ENCODE measurements at regions not wholly inside any gene's neighbourhood (a gene's known extent, or its start where the extent isn't known, plus 50 kb on each side); places are given as distances from the start of the nearest gene placed in this dataset.

- Histone ChIP-seq H3K79me2 (ENCODE audit: low read length) (no peaks in the 10 kb centered on the region), H3K27ac (ENCODE audit: low read length) (no peak overlapping the region), H3K36me3 (ENCODE audit: insufficient read depth, low read length) (no peaks in the 10 kb centered on the region), H4K20me1 (ENCODE audit: insufficient read depth, low read depth, low read length) (no peaks in the 10 kb centered on the region), H3K4me1 (ENCODE audit: low read length) (no peaks in the 10 kb centered on the region), H3K9me2 (replicated peaks; ENCODE audit: insufficient read depth, low read length) (no peaks in the 10 kb centered on the region), H3K4me2 (ENCODE audit: low read depth, low read length, poor library complexity, severe bottlenecking) (no peak overlapping the region), H3K27me3 (ENCODE audit: low read length) (no peaks in the 10 kb centered on the region), H3K4me3 (ENCODE audit: low read length) (no peak overlapping the region; the same call in 1 of the 2 replicates), H3K9me3 (ENCODE audit: low read length) (peaks cover 66% of the 10 kb centered on the region), H3K9ac (ENCODE audit: low read length) (no peak overlapping the region), H2AFZ (ENCODE audit: low read length) (no peak overlapping the region)
- no peak for DNase-seq
Observed at GRCh38 chr11:97641988-97642387, 1252.2 kb downstream of the JRKL start.

GRCh38 chr11:97645736-97646135 is 1255.9 kb downstream of the JRKL start:
- no peak overlapping the region for H3K4me3 ChIP-seq (ENCODE audit: low read length)
- no peaks in the 10 kb centered on the region for H4K20me1 ChIP-seq (ENCODE audit: insufficient read depth, low read depth, low read length)
- no peaks in the 10 kb centered on the region for H3K36me3 ChIP-seq (ENCODE audit: insufficient read depth, low read length)
- H3K4me2 ChIP-seq (ENCODE audit: low read depth, low read length, poor library complexity, severe bottlenecking) = no peak overlapping the region
- no peaks in the 10 kb centered on the region for H3K27me3 ChIP-seq (ENCODE audit: low read length)
- no peak overlapping the region for H3K27ac ChIP-seq (ENCODE audit: low read length)
- no peak overlapping the region for H2AFZ ChIP-seq (ENCODE audit: low read length)
- no peaks in the 10 kb centered on the region for H3K79me2 ChIP-seq (ENCODE audit: low read length)
- no peak for DNase-seq
- peaks cover 64% of the 10 kb centered on the region for H3K9me3 ChIP-seq (ENCODE audit: low read length)
- H3K4me1 ChIP-seq (ENCODE audit: low read length) = no peaks in the 10 kb centered on the region
- H3K9ac ChIP-seq (ENCODE audit: low read length) = no peak overlapping the region
- H3K9me2 ChIP-seq (replicated peaks; ENCODE audit: insufficient read depth, low read length) = no peaks in the 10 kb centered on the region

DNA sequence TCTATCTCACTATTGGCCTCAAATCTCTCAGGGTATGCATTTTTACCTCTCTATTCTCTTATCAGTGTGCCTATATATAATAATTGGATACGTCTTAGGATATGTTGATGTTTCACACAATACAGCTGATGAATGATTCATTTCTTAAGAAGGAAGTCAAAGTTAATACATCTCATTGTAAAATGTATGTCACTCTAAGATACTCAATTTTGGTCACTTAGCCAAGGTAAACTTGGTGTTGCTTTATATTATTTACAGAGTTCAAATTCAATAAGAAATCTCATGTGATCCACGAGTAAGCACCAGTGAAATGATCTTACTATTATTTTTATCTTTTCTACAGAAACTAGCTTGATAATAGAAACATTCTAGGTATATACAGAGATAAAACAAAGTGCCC is 1266.5 kb downstream of the JRKL start:
- Histone ChIP-seq H3K27ac (ENCODE audit: low read length) (no peak overlapping the region), H2AFZ (ENCODE audit: low read length) (no peak overlapping the region), H3K9ac (ENCODE audit: low read length) (no peak overlapping the region), H4K20me1 (ENCODE audit: insufficient read depth, low read depth, low read length) (no peaks in the 10 kb centered on the region), H3K27me3 (ENCODE audit: low read length) (no peaks in the 10 kb centered on the region), H3K9me3 (ENCODE audit: low read length) (peaks cover 62% of the 10 kb centered on the region), H3K4me3 (ENCODE audit: low read length) (no peak overlapping the region), H3K4me2 (ENCODE audit: low read depth, low read length, poor library complexity, severe bottlenecking) (no peak overlapping the region), H3K79me2 (ENCODE audit: low read length) (no peaks in the 10 kb centered on the region), H3K36me3 (ENCODE audit: insufficient read depth, low read length) (no peaks in the 10 kb centered on the region), H3K9me2 (replicated peaks; ENCODE audit: insufficient read depth, low read length) (no peaks in the 10 kb centered on the region), H3K4me1 (ENCODE audit: low read length) (no peaks in the 10 kb centered on the region)
- DNase-seq = no peak

DNA sequence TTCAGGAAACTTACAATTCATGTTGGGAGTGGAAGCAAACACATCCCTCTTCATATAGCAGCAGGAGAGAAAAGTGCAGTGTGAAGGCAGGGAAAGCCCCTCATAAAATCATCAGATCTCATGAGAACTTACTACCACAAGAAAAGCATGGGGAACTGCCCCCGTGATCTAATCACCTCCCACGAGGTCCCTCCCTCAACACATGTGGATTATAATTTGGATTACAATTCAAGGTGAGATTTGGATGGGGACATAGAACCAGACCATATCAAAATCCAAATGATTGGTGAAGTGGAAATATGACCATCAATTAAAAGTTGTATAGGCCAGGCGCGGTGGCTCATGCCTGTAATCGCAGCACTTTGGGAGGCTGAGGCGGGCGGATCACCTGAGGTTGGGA is 1268.0 kb downstream of the JRKL start:
- DNase-seq = no peak
- no peak overlapping the region for H3K27ac ChIP-seq (ENCODE audit: low read length)
- H3K4me2 ChIP-seq (ENCODE audit: low read depth, low read length, poor library complexity, severe bottlenecking) = no peak overlapping the region
- no peaks in the 10 kb centered on the region for H3K36me3 ChIP-seq (ENCODE audit: insufficient read depth, low read length)
- peaks cover 55% of the 10 kb centered on the region; the same call in 1 of the 2 replicates for H3K9me3 ChIP-seq (ENCODE audit: low read length)
- no peaks in the 10 kb centered on the region for H3K9me2 ChIP-seq (replicated peaks; ENCODE audit: insufficient read depth, low read length)
- H4K20me1 ChIP-seq (ENCODE audit: insufficient read depth, low read depth, low read length) = no peaks in the 10 kb centered on the region
- no peak overlapping the region for H2AFZ ChIP-seq (ENCODE audit: low read length)
- no peak overlapping the region for H3K9ac ChIP-seq (ENCODE audit: low read length)
- no peaks in the 10 kb centered on the region for H3K79me2 ChIP-seq (ENCODE audit: low read length)
- no peaks in the 10 kb centered on the region for H3K27me3 ChIP-seq (ENCODE audit: low read length)
- no peaks in the 10 kb centered on the region for H3K4me1 ChIP-seq (ENCODE audit: low read length)
- H3K4me3 ChIP-seq (ENCODE audit: low read length) = no peak overlapping the region

DNA sequence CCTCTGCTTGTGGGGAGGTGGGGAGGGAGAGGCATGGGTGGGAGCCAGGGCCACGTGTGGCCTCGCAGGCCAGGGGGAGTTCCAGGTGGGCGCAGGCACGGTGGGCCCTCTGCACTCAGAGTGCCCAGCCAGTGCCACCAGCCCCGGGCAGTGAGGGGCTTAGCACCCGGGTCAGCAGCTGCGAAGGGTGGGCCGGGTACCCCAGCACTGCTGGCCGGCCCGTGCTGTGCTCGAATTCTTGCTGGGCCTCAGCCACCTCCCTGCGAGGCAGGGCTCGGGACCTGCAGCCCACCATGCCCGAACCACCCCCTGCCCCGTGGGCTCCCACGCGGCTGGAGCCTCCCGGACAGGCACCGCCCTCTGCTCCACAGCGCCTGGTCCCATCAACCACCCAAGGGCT is 1277.2 kb downstream of the JRKL start:
- DNase-seq = no peak
- no peak overlapping the region for H3K9ac ChIP-seq (ENCODE audit: low read length)
- no peak overlapping the region for H3K27ac ChIP-seq (ENCODE audit: low read length)
- peaks cover 71% of the 10 kb centered on the region for H3K9me3 ChIP-seq (ENCODE audit: low read length)
- H3K36me3 ChIP-seq (ENCODE audit: insufficient read depth, low read length) = no peaks in the 10 kb centered on the region
- H3K4me2 ChIP-seq (ENCODE audit: low read depth, low read length, poor library complexity, severe bottlenecking) = no peak overlapping the region
- no peaks in the 10 kb centered on the region for H3K9me2 ChIP-seq (replicated peaks; ENCODE audit: insufficient read depth, low read length)
- no peaks in the 10 kb centered on the region for H3K79me2 ChIP-seq (ENCODE audit: low read length)
- 0 out of 2 replicates have a peak overlapping the region, but pooled peaks have one; percentile 26 for H2AFZ ChIP-seq (ENCODE audit: low read length)
- no peaks in the 10 kb centered on the region for H4K20me1 ChIP-seq (ENCODE audit: insufficient read depth, low read depth, low read length)
- no peaks in the 10 kb centered on the region for H3K4me1 ChIP-seq (ENCODE audit: low read length)
- no peak overlapping the region for H3K4me3 ChIP-seq (ENCODE audit: low read length)
- no peaks in the 10 kb centered on the region for H3K27me3 ChIP-seq (ENCODE audit: low read length)

GRCh38 chr11:97683733-97684132 is 1293.9 kb downstream of the JRKL start:
- no peaks in the 10 kb centered on the region for H4K20me1 ChIP-seq (ENCODE audit: insufficient read depth, low read depth, low read length)
- H3K27ac ChIP-seq (ENCODE audit: low read length) = no peak overlapping the region
- no peak for DNase-seq
- no peak overlapping the region for H3K4me3 ChIP-seq (ENCODE audit: low read length)
- peaks cover 60% of the 10 kb centered on the region for H3K9me3 ChIP-seq (ENCODE audit: low read length)
- H3K9ac ChIP-seq (ENCODE audit: low read length) = no peak overlapping the region
- no peaks in the 10 kb centered on the region for H3K27me3 ChIP-seq (ENCODE audit: low read length)
- H3K4me1 ChIP-seq (ENCODE audit: low read length) = no peaks in the 10 kb centered on the region
- H3K9me2 ChIP-seq (replicated peaks; ENCODE audit: insufficient read depth, low read length) = no peaks in the 10 kb centered on the region
- no peak overlapping the region for H3K4me2 ChIP-seq (ENCODE audit: low read depth, low read length, poor library complexity, severe bottlenecking)
- no peaks in the 10 kb centered on the region for H3K36me3 ChIP-seq (ENCODE audit: insufficient read depth, low read length)
- no peak overlapping the region for H2AFZ ChIP-seq (ENCODE audit: low read length)
- no peaks in the 10 kb centered on the region for H3K79me2 ChIP-seq (ENCODE audit: low read length)

- Histone ChIP-seq H3K4me1 (ENCODE audit: low read length) (no peaks in the 10 kb centered on the region), H2AFZ (ENCODE audit: low read length) (no peak overlapping the region), H3K27me3 (ENCODE audit: low read length) (no peaks in the 10 kb centered on the region), H3K9ac (ENCODE audit: low read length) (no peak overlapping the region), H3K4me3 (ENCODE audit: low read length) (no peak overlapping the region), H3K79me2 (ENCODE audit: low read length) (no peaks in the 10 kb centered on the region), H3K9me2 (replicated peaks; ENCODE audit: insufficient read depth, low read length) (no peaks in the 10 kb centered on the region), H3K27ac (ENCODE audit: low read length) (no peak overlapping the region), H3K4me2 (ENCODE audit: low read depth, low read length, poor library complexity, severe bottlenecking) (no peak overlapping the region), H4K20me1 (ENCODE audit: insufficient read depth, low read depth, low read length) (no peaks in the 10 kb centered on the region), H3K9me3 (ENCODE audit: low read length) (peaks cover 60% of the 10 kb centered on the region), H3K36me3 (ENCODE audit: insufficient read depth, low read length) (peaks cover 3% of the 10 kb centered on the region; the same call in 1 of the 2 replicates)
- DNase-seq = no peak
Observed at GRCh38 chr11:97684486-97685439, 1295.0 kb downstream of the JRKL start.

- Histone ChIP-seq H3K27me3 (ENCODE audit: low read length) (no peaks in the 10 kb centered on the region), H3K27ac (ENCODE audit: low read length) (no peak overlapping the region), H2AFZ (ENCODE audit: low read length) (no peak overlapping the region), H3K9me3 (ENCODE audit: low read length) (peaks cover 62% of the 10 kb centered on the region), H3K36me3 (ENCODE audit: insufficient read depth, low read length) (peaks cover 5% of the 10 kb centered on the region; the same call in 1 of the 2 replicates), H3K79me2 (ENCODE audit: low read length) (no peaks in the 10 kb centered on the region), H3K4me1 (ENCODE audit: low read length) (no peaks in the 10 kb centered on the region), H3K4me2 (ENCODE audit: low read depth, low read length, poor library complexity, severe bottlenecking) (no peak overlapping the region), H3K4me3 (ENCODE audit: low read length) (no peak overlapping the region), H3K9ac (ENCODE audit: low read length) (no peak overlapping the region), H3K9me2 (replicated peaks; ENCODE audit: insufficient read depth, low read length) (no peaks in the 10 kb centered on the region), H4K20me1 (ENCODE audit: insufficient read depth, low read depth, low read length) (no peaks in the 10 kb centered on the region)
- no peak for DNase-seq
Observed at GRCh38 chr11:97685695-97686094, 1295.9 kb downstream of the JRKL start.
